ENCODE measurements at regions not wholly inside any gene's neighbourhood (a gene's known extent, or its start where the extent isn't known, plus 50 kb on each side); places are given as distances from the start of the nearest gene placed in this dataset.

GRCh38 chr1:175826705-175827104, 83.3 kb upstream of the TNR start:
- no peak for DNase-seq (ENCODE audit: low spot score)

GRCh38 chr1:175824079-175824478, 80.7 kb upstream of the TNR start:
- DNase-seq (ENCODE audit: low spot score) = no peak

- DNase-seq (ENCODE audit: low spot score) = no peak
These were observed 80.0 kb upstream of the TNR start for GRCh38 chr1:175823406-175823805.

GRCh38 chr1:175822580-175822979, 79.2 kb upstream of the TNR start:
- no peak for DNase-seq (ENCODE audit: low spot score)

GRCh38 chr1:175820456-175821025, 77.1 kb upstream of the TNR start:
- no peak for DNase-seq (ENCODE audit: low spot score)

GRCh38 chr1:175818929-175819328, 75.5 kb upstream of the TNR start:
- no peak for DNase-seq (ENCODE audit: low spot score)

- DNase-seq (ENCODE audit: low spot score) = no peak
These were observed 74.0 kb upstream of the TNR start for GRCh38 chr1:175817445-175817844.

- DNase-seq (ENCODE audit: low spot score) = no peak
These were observed 71.5 kb upstream of the TNR start for GRCh38 chr1:175814885-175815284.

GRCh38 chr1:175812936-175813335, 69.5 kb upstream of the TNR start:
- no peak for DNase-seq (ENCODE audit: low spot score)

GRCh38 chr1:175810305-175810704, 66.9 kb upstream of the TNR start:
- no peak for DNase-seq (ENCODE audit: low spot score)

- DNase-seq (ENCODE audit: low spot score) = no peak
These were observed 65.6 kb upstream of the TNR start for GRCh38 chr1:175808999-175809398.

GRCh38 chr1:175808573-175808972, 65.2 kb upstream of the TNR start:
- no peak for DNase-seq (ENCODE audit: low spot score)

- DNase-seq (ENCODE audit: low spot score) = no peak
These were observed 61.2 kb upstream of the TNR start for GRCh38 chr1:175804561-175804960.

GRCh38 chr1:175803413-175803812, 60.0 kb upstream of the TNR start:
- DNase-seq (ENCODE audit: low spot score) = no peak

- no peak for DNase-seq (ENCODE audit: low spot score)
These were observed 59.2 kb upstream of the TNR start for GRCh38 chr1:175802407-175803123.

GRCh38 chr1:175801979-175802378, 58.6 kb upstream of the TNR start:
- no peak for DNase-seq (ENCODE audit: low spot score)

- no peak for DNase-seq (ENCODE audit: low spot score)
These were observed 54.2 kb upstream of the TNR start for GRCh38 chr1:175797576-175797975.

- no peak for DNase-seq (ENCODE audit: low spot score)
These were observed 51.2 kb upstream of the TNR start for GRCh38 chr1:175794586-175794985.

GRCh38 chr1:175793617-175794016, 50.2 kb upstream of the TNR start:
- no peak for DNase-seq (ENCODE audit: low spot score)
